Epithelial cell of proximal tubule (primary cell): ENCODE measurements at regions not wholly inside any gene's neighbourhood (a gene's known extent, or its start where the extent isn't known, plus 50 kb on each side); places are given as distances from the start of the nearest gene placed in this dataset.

Experiments used
- DNase-seq: peaks from one replicate; pipeline ENCODE4 v3.0.0-alpha.2; 2011; ENCODE audit warnings: low read depth
- H3K4me3 ChIP-seq: 2 replicates; pipeline ENCODE4 v1.5.1; 2011; ENCODE audit warnings: low read depth, mild to moderate bottlenecking, low read length
- TF ChIP-seq, protein P1 (sequence below): conservative IDR thresholded peaks from 2 replicates; pipeline ENCODE4 v1.5.1; 2012; ENCODE audit warnings: low read depth, mild to moderate bottlenecking, low read length

GRCh38 chr17:77585142-77585860, 373.2 kb upstream of the TNRC6C start:
- DNase-seq: no peak

GRCh38 chr17:77590951-77591735, 367.4 kb upstream of the TNRC6C start:
- TF ChIP-seq, protein P1, sequence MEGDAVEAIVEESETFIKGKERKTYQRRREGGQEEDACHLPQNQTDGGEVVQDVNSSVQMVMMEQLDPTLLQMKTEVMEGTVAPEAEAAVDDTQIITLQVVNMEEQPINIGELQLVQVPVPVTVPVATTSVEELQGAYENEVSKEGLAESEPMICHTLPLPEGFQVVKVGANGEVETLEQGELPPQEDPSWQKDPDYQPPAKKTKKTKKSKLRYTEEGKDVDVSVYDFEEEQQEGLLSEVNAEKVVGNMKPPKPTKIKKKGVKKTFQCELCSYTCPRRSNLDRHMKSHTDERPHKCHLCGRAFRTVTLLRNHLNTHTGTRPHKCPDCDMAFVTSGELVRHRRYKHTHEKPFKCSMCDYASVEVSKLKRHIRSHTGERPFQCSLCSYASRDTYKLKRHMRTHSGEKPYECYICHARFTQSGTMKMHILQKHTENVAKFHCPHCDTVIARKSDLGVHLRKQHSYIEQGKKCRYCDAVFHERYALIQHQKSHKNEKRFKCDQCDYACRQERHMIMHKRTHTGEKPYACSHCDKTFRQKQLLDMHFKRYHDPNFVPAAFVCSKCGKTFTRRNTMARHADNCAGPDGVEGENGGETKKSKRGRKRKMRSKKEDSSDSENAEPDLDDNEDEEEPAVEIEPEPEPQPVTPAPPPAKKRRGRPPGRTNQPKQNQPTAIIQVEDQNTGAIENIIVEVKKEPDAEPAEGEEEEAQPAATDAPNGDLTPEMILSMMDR: no peak

More at GRCh38 chr17:77585142-77585860, 373.2 kb upstream of the TNRC6C start:
- no peak overlapping the region for H3K4me3 ChIP-seq
- TF ChIP-seq, protein P1: no peak

GRCh38 chr17:77592106-77592865, 366.2 kb upstream of the TNRC6C start:
- TF ChIP-seq, protein P1: no peak
- DNase-seq: no peak
- no peak overlapping the region for H3K4me3 ChIP-seq

More at GRCh38 chr17:77590951-77591735, 367.4 kb upstream of the TNRC6C start:
- no peak for DNase-seq
- H3K4me3 ChIP-seq: no peak overlapping the region

DNA sequence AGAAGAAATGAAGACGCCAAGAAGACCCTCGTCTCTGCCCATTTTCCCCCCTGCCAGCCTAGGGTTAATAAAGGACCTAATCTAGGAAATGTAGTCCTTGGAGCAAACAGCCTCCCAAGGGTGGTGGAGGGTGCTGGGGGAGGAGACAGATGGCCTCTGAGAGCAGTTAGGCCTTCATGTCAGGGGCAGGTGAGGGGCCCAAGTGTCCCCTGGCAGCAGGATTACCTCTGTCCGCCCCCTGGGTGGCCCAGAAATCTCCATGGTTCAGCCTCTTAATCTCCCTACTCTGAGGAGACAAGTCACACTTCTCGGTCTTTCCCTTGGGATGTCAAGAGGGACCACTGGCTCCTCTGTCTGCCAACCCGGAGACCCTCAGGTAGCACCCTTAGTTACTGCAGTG, 365.4 kb upstream of the TNRC6C start:
- H3K4me3 ChIP-seq: no peak overlapping the region
- DNase-seq: no peak
- TF ChIP-seq, protein P1: no peak

- no peak overlapping the region for H3K4me3 ChIP-seq
- TF ChIP-seq, protein P1: no peak
- no peak for DNase-seq
Measured at GRCh38 chr17:77594416-77595209, 363.9 kb upstream of the TNRC6C start.
